DMS153 treated with DMSO at 0.1 percent for 48 hours (cell line): ENCODE measurements at regions not wholly inside any gene's neighbourhood (a gene's known extent, or its start where the extent isn't known, plus 50 kb on each side); places are given as distances from the start of the nearest gene placed in this dataset.
A peak's percentile ranks its signal among the peaks of the same experiment; 100 is the strongest.

Experiments
- DNase-seq: peaks from one replicate; lab custom pipeline; 2025; ENCODE audit not compliant: unreplicated experiment; lab: John Stamatoyannopoulos, UW

DNA sequence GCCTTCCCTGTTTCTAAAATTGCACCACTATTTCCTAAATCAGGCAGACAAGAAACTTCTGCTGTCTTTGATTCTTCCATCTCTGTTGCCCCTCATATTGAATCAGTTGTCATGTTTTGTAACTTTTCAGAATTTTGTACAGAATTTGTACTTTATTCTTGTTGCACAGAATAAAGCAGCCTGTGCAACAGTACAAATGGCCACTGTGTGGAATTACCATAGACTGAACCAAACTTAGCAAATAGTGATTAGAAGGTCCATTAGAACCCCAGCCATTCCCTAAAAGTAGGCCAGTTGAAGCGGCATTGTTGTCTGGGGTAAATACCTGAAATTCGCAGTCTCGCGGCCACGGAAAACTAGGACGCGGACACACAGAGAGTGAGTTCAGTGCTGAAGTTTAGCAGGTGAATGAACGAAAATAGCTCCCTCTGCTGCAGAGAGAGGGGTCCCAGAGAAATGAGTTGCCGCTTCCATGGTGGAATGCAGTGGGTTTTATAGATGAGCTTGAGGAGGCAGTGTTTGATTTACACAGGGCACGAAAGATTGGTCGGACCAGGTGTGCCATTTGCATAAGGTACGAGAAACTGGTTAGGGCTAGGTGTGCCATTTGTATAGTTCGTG lies 71.8 kb downstream of the C4orf33 start:
- DNase-seq, result no peak

DNA sequence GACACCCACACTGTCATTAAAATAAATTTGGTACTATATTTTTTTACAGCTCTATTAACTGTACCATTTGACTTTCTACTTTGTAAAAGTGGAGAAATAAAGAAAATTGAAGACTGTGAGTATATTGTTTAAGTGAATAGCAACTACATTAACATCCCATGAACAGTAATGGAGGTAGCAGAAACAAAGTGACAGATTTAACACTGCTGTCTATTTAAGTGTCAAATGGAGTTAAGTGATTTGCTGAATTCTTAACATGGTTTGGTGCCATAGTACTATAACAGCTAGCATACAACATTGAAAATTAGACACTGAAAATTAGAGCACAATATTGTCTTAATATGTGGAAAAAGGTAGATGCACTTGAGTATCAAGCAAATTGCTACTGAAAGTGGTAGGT lies 76.2 kb downstream of the C4orf33 start:
- no peak for DNase-seq

DNA sequence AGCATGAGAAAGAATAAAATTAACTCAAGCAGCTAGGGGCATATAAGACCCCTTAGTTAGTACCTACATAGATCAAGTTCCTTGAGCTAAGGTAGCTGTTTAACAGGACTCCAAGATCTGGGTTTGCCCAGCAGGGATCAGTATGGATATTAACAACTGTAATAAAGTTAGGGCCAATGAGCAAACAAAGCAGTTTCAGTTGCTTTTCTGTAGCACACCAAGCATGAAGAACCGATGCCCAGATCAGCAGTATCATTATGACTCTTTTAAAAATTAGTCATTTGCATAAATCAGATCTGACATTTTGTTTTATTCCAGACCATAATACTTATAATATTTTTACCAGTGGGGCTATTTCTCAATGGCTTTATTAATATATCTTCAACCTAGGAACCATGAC lies 80.9 kb downstream of the C4orf33 start:
- DNase-seq, result no peak

DNA sequence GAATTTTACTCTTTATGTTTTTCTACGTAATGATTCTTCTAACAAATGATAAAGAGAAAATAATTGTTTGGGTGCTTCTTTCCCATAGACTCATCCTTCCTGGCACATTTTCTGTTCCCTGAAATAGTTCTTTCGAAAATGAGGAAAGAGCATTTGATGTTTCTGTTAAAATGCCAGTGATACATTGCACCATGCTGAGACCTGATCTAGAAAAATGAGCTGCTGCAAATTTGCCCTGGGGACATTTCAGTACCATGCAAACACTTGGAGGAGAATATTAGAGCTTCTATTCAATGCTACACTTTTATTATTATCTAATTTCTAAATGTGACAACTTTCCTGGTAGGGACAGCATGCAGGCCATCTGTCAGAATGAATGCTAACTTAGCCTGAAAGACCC lies 83.3 kb downstream of the C4orf33 start:
- DNase-seq, result no peak

- no peak for DNase-seq
Measured at GRCh38 chr4:129189630-129190029, 93.7 kb downstream of the C4orf33 start.

DNA sequence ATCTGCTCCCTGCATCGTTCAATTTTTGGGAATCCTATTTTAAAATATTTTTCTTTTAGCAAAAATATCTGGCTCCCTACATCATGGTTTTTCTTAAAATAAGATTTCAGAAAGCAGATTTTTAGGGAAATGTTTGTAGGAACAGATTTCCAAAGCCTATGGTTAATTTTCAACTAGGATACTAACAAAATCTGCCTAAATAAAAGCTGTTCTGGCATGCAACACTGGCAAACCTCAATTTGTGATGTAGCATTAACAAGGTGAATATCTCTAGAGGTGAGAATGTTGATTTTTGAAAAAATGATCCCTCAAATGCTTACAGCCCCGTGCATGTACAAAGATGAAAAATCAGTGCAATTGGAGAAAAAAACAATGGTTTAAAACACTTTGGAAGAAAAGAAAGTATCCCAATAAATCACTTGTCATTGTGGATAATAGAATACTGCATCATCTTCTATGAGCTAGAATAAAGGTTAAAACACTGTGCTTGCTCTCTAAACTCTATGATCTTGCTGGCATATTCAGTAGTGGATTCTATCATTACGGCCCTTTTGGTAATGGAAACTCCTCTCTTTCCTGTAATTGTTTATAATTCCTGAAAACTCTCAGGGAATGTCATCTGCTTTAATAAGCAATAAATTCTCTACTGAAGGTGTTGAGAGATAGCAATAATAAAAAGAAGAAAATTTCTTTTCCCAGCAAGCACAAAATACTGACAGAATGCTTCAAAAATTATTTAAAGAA lies 97.6 kb downstream of the C4orf33 start:
- no peak for DNase-seq

GRCh38 chr4:129208481-129208880 lies 112.5 kb downstream of the C4orf33 start:
- DNase-seq, result no peak

GRCh38 chr4:129213692-129214091 lies 117.7 kb downstream of the C4orf33 start:
- no peak for DNase-seq

DNA sequence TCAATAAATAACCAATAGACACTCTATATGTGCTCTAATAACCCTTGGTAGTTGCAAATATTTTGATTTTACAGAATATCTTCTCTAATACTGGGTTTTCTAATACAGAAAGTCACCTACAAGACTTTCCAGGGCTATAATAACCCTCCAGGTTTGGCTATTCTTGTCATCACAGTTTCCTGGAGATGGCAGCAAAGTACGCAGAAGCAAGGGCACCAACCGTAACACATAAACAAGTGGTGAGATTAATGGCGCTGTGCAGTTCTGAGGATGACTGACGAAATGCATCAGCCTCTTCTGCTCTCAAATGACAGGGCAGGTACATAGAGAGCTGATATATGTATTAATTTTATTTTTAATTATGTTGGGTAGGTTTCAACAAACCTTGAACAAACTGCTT lies 122.4 kb downstream of the C4orf33 start:
- peak; percentile 62 for DNase-seq

DNA sequence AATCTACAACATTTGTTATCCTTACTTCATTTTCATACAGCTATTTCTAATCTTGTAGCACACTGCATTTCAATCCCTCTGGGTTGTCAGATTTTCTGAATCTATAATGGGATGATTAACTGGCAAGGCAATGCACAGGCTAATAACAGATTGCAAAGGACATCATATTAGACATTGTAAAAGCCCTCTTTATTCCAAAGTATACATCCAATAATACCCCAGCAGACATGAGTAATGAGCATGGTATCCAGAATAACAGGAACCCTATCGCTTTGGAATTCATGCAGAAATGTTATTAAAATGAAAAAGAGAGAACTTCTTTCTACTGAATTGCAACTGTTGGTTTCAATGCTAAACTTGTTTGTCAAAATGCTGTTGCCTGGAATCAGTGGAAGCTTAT lies 122.9 kb downstream of the C4orf33 start:
- no peak for DNase-seq

- no peak for DNase-seq
Measured at GRCh38 chr4:129220254-129220653, 124.3 kb downstream of the C4orf33 start.

- no peak for DNase-seq
Measured at GRCh38 chr4:129223945-129224344, 128.0 kb downstream of the C4orf33 start.

- DNase-seq, result no peak
Measured at GRCh38 chr4:129230846-129231245, 134.9 kb downstream of the C4orf33 start.

DNA sequence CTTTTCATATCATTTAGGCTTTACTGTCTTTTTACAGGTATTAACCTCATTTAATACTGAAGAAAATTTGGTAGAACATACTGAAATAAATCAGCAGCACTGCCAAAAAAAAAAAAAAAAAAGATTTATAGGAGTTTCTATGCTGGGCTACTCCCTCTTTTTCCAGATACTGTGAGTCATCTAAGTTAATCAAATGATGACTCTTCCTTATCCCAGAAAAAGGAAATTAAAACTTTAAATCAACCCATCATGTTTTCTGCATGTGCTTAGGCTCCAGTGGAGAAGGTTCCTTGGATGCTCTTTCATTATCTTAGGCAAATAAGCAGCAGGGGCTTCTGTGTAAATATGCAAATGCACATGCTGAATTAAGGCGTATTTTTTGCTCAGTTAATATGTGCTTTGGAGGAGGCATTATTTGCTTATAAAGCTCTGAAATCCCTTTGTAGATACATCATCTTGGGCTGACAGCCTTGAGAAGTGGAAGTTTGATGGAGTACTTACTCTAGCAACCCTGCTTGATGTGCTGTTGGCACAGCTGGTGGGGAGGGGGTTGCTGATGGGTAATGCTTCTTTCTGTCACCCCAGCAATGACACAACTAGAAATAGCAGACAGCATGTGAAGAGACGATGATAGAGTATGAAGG lies 136.1 kb downstream of the C4orf33 start:
- no peak for DNase-seq

GRCh38 chr4:129232589-129233337 lies 136.8 kb downstream of the C4orf33 start:
- no peak for DNase-seq

GRCh38 chr4:129233691-129234090 lies 137.7 kb downstream of the C4orf33 start:
- no peak for DNase-seq

GRCh38 chr4:129236351-129236750 lies 140.4 kb downstream of the C4orf33 start:
- no peak for DNase-seq

GRCh38 chr4:129239088-129239487 lies 143.1 kb downstream of the C4orf33 start:
- DNase-seq, result no peak

DNA sequence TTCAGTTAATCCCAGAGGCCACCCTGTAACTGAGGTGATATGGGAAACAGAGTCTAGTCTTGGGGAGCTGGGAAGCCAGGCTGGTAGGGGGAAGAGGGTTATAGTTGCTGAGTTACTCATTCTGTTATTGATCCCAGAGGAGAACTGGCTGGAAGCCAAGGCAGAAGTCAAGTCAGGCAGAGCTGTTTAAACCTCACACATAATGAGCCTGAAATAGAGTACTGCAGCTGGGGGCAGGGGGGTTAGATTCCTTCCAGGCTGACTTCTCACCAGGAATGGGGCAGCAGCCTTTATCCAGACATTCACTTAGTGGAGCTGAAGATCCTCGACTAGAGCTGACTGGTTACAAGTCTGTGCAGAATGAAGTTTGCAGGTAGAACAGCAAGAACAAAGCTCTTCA lies 144.9 kb downstream of the C4orf33 start:
- peak; percentile 37 for DNase-seq

DNA sequence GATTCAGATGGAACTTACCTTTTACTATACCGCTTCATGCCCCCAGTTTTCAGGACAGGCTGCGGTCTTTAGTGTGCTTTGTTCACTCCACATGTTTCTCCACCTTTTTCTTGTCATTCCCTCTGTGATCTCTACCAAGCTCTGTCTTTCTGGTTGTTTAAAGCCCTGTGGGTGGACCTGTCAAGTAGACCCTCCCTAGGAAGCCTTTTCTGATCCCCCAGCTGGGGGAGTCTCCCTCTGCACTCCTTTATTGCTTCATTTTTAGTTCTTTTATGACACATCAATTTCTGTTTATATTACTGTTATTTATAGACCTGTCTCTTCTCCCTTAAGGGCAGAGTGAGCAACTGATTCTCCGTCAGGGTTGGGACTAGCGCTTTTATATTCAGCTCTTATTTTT lies 150.2 kb downstream of the C4orf33 start:
- DNase-seq, result no peak

GRCh38 chr4:129246910-129247461 lies 151.0 kb downstream of the C4orf33 start:
- DNase-seq, result peak; percentile 99
